MM.1S (cell line): ENCODE measurements at regions not wholly inside any gene's neighbourhood (a gene's known extent, or its start where the extent isn't known, plus 50 kb on each side); places are given as distances from the start of the nearest gene placed in this dataset.

ENCODE experiments used
- DNase-seq: peaks from one replicate; pipeline ENCODE4 v3.0.0-alpha.2; 2015
- H2AFZ ChIP-seq: fragments of 300-600 bp; sonication (generic); 2 replicates; pipeline ENCODE4 v1.6.0; 2016; ENCODE audit warnings: antibody characterized with exemption, low read length
- H3F3A ChIP-seq: fragments of 300-600 bp; sonication (generic); 2 replicates; pipeline ENCODE4 v1.6.1; 2016; ENCODE audit warnings: mild to moderate bottlenecking, antibody characterized with exemption, low read length, moderate library complexity, mixed read lengths; ENCODE audit not compliant: insufficient read depth
- H3K27ac ChIP-seq: fragments of 300-600 bp; sonication (generic); 2 replicates; pipeline ENCODE4 v1.5.1; 2016; ENCODE audit warnings: mild to moderate bottlenecking, low read length
- H3K27me3 ChIP-seq: fragments of 300-600 bp; sonication (generic); replicated peaks from 2 replicates; pipeline ENCODE4 v1.6.0; 2016; ENCODE audit warnings: low read length; ENCODE audit not compliant: insufficient read depth
- H3K36me3 ChIP-seq: fragments of 300-600 bp; sonication (generic); replicated peaks from 2 replicates; pipeline ENCODE4 v1.6.1; 2016; ENCODE audit warnings: mild to moderate bottlenecking, low read length, mixed read lengths; ENCODE audit not compliant: insufficient read depth
- H3K4me1 ChIP-seq: fragments of 300-600 bp; sonication (generic); 2 replicates; pipeline ENCODE4 v1.6.1; 2016; ENCODE audit warnings: low read length, mixed read lengths
- H3K4me2 ChIP-seq: fragments of 300-600 bp; sonication (generic); 2 replicates; pipeline ENCODE4 v1.6.0; 2016; ENCODE audit warnings: low read depth, low read length
- H3K4me3 ChIP-seq: fragments of 300-600 bp; sonication (generic); 2 replicates; pipeline ENCODE4 v1.5.1; 2016; ENCODE audit warnings: low read length, mixed read lengths
- H3K79me2 ChIP-seq: fragments of 300-600 bp; sonication (generic); 2 replicates; pipeline ENCODE4 v1.6.1; 2016; ENCODE audit warnings: mixed run types, low read length, mixed read lengths
- H3K9ac ChIP-seq: fragments of 300-600 bp; sonication (generic); 2 replicates; pipeline ENCODE4 v1.6.1; 2016; ENCODE audit warnings: low read length, mixed read lengths
- H3K9me2 ChIP-seq: fragments of 300-600 bp; sonication (generic); replicated peaks from 2 replicates; pipeline ENCODE4 v1.6.1; 2016; ENCODE audit warnings: mild to moderate bottlenecking, low read length, mixed read lengths; ENCODE audit not compliant: insufficient read depth
- H3K9me3 ChIP-seq: fragments of 300-600 bp; sonication (generic); replicated peaks from 2 replicates; pipeline ENCODE4 v1.6.1; 2016; ENCODE audit warnings: mild to moderate bottlenecking, low read length, mixed read lengths; ENCODE audit not compliant: insufficient read depth
- H4K20me1 ChIP-seq: fragments of 300-600 bp; sonication (generic); 2 replicates; pipeline ENCODE4 v1.6.1; 2016; ENCODE audit warnings: mild to moderate bottlenecking, low read length, moderate library complexity, mixed read lengths; ENCODE audit not compliant: insufficient read depth
- CTCF ChIP-seq: fragments of 300-600 bp; sonication (generic); IDR thresholded peaks from 2 replicates; pipeline ENCODE4 v1.5.1; 2016; ENCODE audit warnings: antibody characterized with exemption, low read length, mixed read lengths
- EZH2 ChIP-seq: fragments of 300-600 bp; sonication (generic); optimal IDR thresholded peaks from 2 replicates; pipeline ENCODE3; 2017; ENCODE audit warnings: low read depth, mild to moderate bottlenecking, antibody characterized with exemption, low read length, mixed read lengths
- EZH2phosphoT487 ChIP-seq: fragments of 300-600 bp; sonication (generic); IDR thresholded peaks from 2 replicates; pipeline ENCODE4 v1.6.1; 2018; ENCODE audit warnings: antibody characterized with exemption, low read length

GRCh38 chr1:170354690-170355089 is 177.3 kb upstream of the GORAB start:
- TF ChIP-seq EZH2 (no peak), EZH2phosphoT487 (no peak), CTCF (no peak)
- Histone ChIP-seq H3K79me2 (no peaks in the 10 kb centered on the region), H3K36me3 (no peaks in the 10 kb centered on the region), H3K9me3 (no peaks in the 10 kb centered on the region), H3K4me2 (no peak overlapping the region), H3F3A (peaks cover 10% of the 10 kb centered on the region), H3K27me3 (no peaks in the 10 kb centered on the region), H3K4me1 (peaks cover 26% of the 10 kb centered on the region), H3K9ac (no peak overlapping the region), H4K20me1 (no peaks in the 10 kb centered on the region), H2AFZ (no peak overlapping the region), H3K27ac (no peak overlapping the region), H3K9me2 (no peaks in the 10 kb centered on the region), H3K4me3 (no peak overlapping the region)
- no peak for DNase-seq

DNA sequence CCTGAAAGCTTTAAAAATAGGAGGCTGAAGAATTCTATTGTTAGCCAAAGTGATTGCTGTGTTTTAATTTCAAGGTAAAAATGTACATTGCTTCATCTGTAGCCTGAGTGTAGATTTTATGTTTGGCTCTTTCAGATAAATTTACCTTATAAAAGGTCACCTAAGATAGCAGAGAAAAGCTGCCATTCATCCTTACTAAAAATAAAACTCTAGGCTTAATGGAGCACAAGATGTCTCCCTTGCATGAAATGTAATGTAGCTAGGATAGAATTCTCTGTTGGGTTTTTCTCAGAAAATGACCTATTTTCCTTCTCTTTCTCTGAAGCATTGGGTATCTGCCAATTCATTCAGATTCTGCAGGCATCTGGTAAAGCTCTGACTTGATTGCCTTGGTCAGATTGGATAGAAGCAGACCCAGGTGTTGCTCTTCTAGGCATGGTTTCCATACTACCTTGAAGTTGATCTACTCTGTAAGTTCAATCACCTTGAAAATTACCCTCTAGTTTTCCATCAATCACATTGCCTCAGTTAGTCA is 176.6 kb upstream of the GORAB start:
- Histone ChIP-seq H3K27ac (no peak overlapping the region), H3K9me3 (no peaks in the 10 kb centered on the region), H3F3A (peaks cover 10% of the 10 kb centered on the region), H3K4me3 (no peak overlapping the region), H3K9me2 (no peaks in the 10 kb centered on the region), H3K9ac (no peak overlapping the region), H3K36me3 (no peaks in the 10 kb centered on the region), H2AFZ (no peak overlapping the region), H3K4me1 (peaks cover 26% of the 10 kb centered on the region), H3K79me2 (no peaks in the 10 kb centered on the region), H3K27me3 (no peaks in the 10 kb centered on the region), H4K20me1 (no peaks in the 10 kb centered on the region), H3K4me2 (no peak overlapping the region)
- TF ChIP-seq EZH2 (no peak), CTCF (no peak), EZH2phosphoT487 (no peak)
- DNase-seq = no peak

- Histone ChIP-seq H3F3A (peaks cover 10% of the 10 kb centered on the region), H3K27ac (peak overlapping the region; percentile 31; the same call in 1 of the 2 replicates), H2AFZ (no peak overlapping the region), H3K36me3 (no peaks in the 10 kb centered on the region), H3K9me2 (no peaks in the 10 kb centered on the region), H3K4me3 (no peak overlapping the region), H4K20me1 (no peaks in the 10 kb centered on the region), H3K79me2 (no peaks in the 10 kb centered on the region), H3K4me1 (peaks cover 26% of the 10 kb centered on the region), H3K27me3 (no peaks in the 10 kb centered on the region), H3K9ac (no peak overlapping the region), H3K9me3 (no peaks in the 10 kb centered on the region), H3K4me2 (peak overlapping the region; percentile 25; the same call in 1 of the 2 replicates)
- peak; percentile 87 for DNase-seq
- TF ChIP-seq CTCF (no peak), EZH2 (no peak), EZH2phosphoT487 (no peak)
Measured at GRCh38 chr1:170356585-170356984, 175.4 kb upstream of the GORAB start.
